ENCODE measurements at regions not wholly inside any gene's neighbourhood (a gene's known extent, or its start where the extent isn't known, plus 50 kb on each side); places are given as distances from the start of the nearest gene placed in this dataset.

- DNase-seq, result no peak
These were observed 149.0 kb upstream of the PWP1 start for GRCh38 chr12:107536613-107537012.

GRCh38 chr12:107537464-107538119 lies 148.0 kb upstream of the PWP1 start:
- no peak for DNase-seq

- no peak for DNase-seq
These were observed 146.2 kb upstream of the PWP1 start for GRCh38 chr12:107539196-107539939.

GRCh38 chr12:107541001-107541705 lies 144.4 kb upstream of the PWP1 start:
- DNase-seq, result no peak

- no peak for DNase-seq
These were observed 142.2 kb upstream of the PWP1 start for GRCh38 chr12:107543416-107543815.

GRCh38 chr12:107543841-107544240 lies 141.8 kb upstream of the PWP1 start:
- no peak for DNase-seq

GRCh38 chr12:107544937-107545336 lies 140.7 kb upstream of the PWP1 start:
- no peak for DNase-seq

- no peak for DNase-seq
These were observed 139.8 kb upstream of the PWP1 start for GRCh38 chr12:107545737-107546353.

GRCh38 chr12:107547389-107547788 lies 138.2 kb upstream of the PWP1 start:
- DNase-seq, result no peak

- DNase-seq, result no peak
These were observed 135.7 kb upstream of the PWP1 start for GRCh38 chr12:107549651-107550480.

- DNase-seq, result no peak
These were observed 134.2 kb upstream of the PWP1 start for GRCh38 chr12:107551434-107551833.

- DNase-seq, result no peak
These were observed 133.3 kb upstream of the PWP1 start for GRCh38 chr12:107552263-107552662.

- DNase-seq, result no peak
These were observed 132.3 kb upstream of the PWP1 start for GRCh38 chr12:107553211-107553765.

GRCh38 chr12:107554941-107555340 lies 130.7 kb upstream of the PWP1 start:
- no peak for DNase-seq

GRCh38 chr12:107557026-107557425 lies 128.6 kb upstream of the PWP1 start:
- no peak for DNase-seq

GRCh38 chr12:107557589-107558100 lies 128.0 kb upstream of the PWP1 start:
- no peak for DNase-seq

GRCh38 chr12:107558141-107558815 lies 127.3 kb upstream of the PWP1 start:
- DNase-seq, result no peak

GRCh38 chr12:107558816-107559382 lies 126.7 kb upstream of the PWP1 start:
- DNase-seq, result no peak

- DNase-seq, result no peak
These were observed 125.3 kb upstream of the PWP1 start for GRCh38 chr12:107560165-107560898.

GRCh38 chr12:107560899-107561285 lies 124.7 kb upstream of the PWP1 start:
- DNase-seq, result no peak
